HG03354 (cell line): ENCODE measurements at regions not wholly inside any gene's neighbourhood (a gene's known extent, or its start where the extent isn't known, plus 50 kb on each side); places are given as distances from the start of the nearest gene placed in this dataset.

Experiments
- ATAC-seq: cut with Tn5 transposase; IDR thresholded peaks from one replicate; pipeline ENCODE4 v1.9.1; 2021; ENCODE audit warnings: mild to moderate bottlenecking; ENCODE audit not compliant: unreplicated experiment, poor library complexity, severe bottlenecking

- no peak for ATAC-seq
Measured at GRCh38 chr21:35677298-35677841, 383.0 kb downstream of the SETD4 start.

DNA sequence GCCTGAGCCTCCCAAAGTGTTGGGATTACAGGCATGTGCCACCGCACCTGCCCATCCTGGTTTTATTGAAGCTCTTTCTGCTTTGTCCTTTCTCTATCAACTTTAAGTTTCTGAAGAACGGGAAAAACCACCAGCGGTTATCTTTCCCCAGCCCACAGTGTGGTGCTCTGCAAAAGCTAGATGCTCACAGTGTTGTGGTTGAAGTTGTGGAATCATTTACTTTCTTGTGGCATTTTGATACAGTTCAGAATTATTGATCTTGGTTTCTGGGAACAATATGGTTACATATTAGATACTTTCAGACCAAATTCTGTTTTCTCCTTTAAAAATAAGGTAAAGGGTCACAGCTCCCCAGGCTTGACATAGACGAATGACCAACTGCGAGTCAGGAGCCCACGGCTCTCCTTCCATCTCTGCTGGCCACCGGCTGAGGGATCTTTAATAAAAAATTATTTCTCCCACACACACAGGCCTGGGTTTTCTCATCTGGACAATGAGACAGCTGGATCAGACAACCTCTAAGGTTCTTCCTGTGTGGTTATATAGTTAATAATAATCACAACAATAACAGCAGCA lies 385.3 kb downstream of the SETD4 start:
- no peak for ATAC-seq

GRCh38 chr21:35674091-35674671 lies 386.1 kb downstream of the SETD4 start:
- ATAC-seq: no peak

DNA sequence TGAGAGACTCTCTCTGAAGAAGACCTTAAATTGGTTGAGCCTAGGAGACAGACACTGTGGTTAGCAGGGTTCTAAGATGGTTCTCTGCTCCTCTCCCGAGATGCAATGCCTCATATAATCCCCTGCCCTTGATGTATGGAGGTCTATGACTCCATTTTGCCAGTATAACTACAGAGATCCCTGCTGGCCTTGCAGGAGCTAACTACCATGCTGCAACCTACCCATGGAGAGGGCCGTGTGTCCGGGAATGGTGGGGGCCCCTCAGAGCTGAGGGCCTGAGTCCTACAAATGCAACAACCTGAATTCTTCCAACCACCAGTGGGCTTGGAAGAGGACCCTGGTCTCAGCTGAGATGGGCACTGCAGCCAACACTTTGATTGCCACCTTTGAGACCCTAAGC lies 388.0 kb downstream of the SETD4 start:
- ATAC-seq: no peak

DNA sequence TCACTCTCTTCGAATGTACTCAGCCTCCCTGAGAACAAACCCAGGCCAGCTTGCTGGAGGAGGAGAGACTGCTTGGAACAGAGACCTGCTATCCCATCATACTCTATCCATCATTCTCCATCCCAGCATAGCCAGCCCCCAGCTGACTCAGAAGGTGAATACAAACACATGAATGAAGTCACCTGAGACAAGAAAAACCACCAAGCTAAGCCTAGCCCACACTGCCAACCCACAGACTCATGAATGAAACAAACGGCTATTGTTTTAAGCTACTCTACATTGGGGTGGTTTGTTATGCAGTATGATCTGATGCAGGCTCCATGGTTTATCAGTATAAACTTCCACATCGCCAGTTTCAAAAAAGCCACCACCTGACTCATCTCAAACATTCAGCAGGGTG lies 395.6 kb downstream of the SETD4 start:
- no peak for ATAC-seq

DNA sequence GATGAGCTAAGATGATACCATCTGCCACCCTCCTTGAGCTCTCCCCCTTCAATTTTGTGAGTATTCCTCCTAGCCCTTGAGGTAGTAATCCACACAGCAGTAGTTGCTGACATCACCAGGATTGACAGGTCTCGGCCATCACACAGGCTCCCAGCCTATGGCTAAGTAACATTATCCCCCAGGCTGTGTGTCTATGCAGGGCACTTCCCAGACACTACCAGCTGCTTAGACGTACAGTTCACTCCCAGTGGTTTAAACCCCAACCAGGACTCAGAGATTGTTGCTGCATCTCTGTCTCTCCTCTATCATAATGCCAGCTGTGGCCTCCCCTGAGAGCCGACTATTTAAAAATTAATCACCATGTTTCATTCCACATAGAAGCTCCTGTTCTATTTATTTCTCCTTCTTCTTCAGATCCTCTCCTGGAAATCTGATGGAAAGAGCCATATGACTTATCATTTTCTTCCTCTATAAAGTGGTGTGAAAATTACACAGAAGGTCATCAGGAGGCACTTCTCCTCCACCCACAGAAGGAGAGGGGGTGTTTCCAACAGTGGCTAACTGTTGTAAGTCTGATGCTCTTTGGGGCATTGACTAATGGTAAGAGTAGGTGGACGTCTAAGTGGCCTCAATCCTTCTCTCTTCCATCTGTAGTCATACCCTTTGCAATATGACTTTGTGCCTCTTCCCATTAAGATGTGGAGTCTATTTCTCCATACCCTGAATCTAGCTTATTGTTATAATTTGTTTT lies 396.3 kb downstream of the SETD4 start:
- no peak for ATAC-seq

- ATAC-seq: no peak
Measured at GRCh38 chr21:35658242-35658641, 402.1 kb downstream of the SETD4 start.

DNA sequence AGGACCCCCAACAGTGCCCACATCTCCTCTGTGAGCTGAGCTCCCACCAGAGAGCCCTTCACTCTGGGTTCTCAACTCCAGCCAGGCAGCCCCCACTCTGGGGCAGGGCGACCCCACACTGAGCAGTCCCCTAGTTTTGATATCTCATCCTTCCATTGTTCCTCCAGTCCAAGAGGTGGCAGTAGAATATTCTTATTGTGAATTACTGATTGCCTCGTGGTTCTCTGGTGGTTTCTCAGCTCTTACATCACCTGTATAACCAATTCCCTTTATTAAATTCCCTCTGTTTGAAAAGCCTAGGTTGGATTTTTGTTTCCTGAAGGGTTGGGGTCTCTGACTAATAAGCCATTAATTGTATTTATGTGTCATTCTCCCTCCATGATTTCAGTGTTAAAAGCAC lies 407.5 kb downstream of the SETD4 start:
- no peak for ATAC-seq

DNA sequence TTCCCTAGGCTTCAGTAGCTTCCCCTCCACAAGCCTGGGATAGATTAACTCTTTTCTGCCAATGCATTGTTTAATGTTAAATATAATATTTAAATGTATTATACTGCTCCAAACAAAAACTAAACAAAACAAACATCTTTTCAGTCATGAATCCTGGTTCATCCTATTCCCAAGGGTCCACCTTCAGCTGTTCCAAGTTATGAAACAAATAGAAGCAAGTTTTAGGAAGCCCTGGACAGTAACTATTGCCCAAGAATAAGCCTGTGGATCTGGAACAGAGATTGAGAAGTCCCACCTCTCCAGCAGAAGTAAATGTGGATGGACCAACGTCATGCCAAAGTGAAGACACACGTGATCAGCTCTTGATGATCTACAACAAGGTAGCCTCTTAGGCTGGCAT lies 408.1 kb downstream of the SETD4 start:
- no peak for ATAC-seq

DNA sequence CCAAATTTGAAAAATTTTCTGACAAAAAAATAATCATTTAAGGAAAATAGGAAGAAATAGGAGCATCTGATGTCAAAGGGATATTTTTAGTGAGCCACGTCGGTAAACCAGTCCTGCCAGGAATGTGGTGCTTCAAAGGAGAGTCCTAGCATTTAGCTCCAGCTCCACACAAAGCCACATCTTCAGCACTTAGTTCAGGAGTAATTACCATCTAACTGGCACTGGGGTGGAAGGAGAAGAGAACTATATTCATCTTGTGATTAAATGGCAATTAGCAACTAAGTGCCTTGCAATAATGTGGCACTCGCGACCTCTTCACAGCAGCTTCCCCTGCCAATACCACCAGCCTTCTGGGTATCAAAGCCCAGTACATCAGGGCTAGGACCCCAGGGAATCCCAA lies 409.1 kb downstream of the SETD4 start:
- no peak for ATAC-seq

DNA sequence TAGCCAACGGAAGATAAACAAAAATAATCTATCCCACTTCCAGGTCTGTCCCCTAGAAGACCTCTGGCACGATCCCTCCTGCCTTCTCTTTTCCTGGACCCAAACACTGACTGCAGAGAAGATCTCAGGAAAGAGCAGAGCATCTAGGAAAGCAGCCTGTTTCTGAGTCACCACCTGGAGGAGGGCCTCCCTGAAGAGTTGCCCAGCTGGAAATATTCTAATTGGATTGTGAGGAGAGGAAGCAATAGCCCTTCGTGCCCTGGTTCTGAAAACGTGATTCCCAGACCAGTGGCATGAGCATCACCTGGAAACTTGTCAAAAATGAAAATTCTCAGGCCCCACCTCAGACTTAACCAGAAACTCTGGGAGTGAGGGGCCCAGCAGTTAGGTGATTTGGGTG lies 411.1 kb downstream of the SETD4 start:
- ATAC-seq: no peak

DNA sequence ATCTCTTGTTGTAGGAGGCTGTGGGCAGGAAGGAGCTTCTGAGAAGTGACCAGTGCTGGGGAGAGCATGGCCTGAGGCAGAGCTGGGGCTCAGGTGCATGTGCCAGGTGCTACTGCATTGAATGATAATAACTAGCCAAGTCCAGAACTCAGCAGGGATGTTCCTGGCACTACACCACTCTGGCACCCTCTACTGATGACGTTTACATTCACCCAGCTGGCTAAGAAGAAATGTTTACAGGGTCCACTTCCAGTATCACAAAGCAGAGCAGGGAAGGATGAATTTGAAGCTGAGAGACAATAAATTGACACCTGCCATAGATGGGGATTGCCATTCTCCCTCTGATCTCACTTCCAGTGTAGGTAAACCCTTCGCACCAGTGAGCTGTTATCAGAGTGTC lies 411.8 kb downstream of the SETD4 start:
- ATAC-seq: no peak

GRCh38 chr21:35646606-35647005 lies 413.7 kb downstream of the SETD4 start:
- no peak for ATAC-seq

DNA sequence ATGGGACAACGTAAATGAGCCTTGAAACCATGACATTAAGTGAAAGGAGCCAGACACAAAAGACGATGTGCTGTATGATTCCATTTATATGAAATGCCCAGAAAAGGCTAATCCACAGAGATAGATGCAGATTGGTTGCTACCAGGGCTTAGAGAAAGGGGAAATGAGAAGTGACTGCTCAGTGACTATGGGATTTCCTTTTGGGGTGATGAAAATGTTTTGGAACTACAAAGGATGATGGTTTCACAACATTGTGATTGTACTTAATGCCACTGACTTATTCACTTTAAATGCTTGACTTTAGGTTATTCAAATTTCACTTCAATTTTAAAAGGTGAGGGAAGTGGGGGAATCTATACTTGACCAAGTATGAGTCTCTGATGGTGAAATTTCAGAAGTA lies 414.3 kb downstream of the SETD4 start:
- ATAC-seq: no peak

GRCh38 chr21:35644523-35644922 lies 415.8 kb downstream of the SETD4 start:
- ATAC-seq: no peak

- ATAC-seq: no peak
Measured at GRCh38 chr21:35643176-35643575, 417.1 kb downstream of the SETD4 start.

DNA sequence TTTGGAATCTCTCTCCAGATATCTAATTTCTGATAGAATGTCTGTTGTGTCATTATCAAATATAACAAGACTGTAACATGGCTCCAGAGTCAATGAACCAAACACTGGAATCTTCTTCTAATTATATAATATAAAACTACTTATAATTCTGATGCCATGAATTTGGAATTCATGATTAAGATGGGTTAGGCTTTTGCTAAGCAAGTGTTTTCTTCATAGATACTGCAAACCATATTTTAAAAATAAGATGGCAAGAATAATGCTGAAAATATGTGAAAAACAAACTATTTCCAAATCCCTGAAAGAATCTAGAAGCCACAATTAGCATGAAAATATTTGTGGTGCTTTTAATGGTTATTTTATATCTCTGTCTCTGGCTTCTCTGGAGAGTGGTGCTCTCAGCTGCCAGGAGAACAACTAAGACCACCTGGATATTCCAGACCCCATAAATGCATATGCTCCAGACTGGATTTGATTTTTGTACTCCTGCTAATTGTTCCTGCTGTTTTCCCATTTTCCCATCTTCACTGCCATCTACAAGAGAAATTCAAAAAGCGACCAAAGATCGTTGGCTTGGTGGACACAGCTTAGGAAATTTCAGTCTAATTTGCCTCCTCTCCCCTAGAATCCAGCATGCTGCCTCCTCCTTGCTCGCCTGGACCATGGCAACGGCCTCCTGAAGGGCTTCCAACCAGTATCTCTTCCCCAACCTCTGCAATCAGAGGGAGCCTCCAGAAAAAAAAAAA lies 418.9 kb downstream of the SETD4 start:
- no peak for ATAC-seq

DNA sequence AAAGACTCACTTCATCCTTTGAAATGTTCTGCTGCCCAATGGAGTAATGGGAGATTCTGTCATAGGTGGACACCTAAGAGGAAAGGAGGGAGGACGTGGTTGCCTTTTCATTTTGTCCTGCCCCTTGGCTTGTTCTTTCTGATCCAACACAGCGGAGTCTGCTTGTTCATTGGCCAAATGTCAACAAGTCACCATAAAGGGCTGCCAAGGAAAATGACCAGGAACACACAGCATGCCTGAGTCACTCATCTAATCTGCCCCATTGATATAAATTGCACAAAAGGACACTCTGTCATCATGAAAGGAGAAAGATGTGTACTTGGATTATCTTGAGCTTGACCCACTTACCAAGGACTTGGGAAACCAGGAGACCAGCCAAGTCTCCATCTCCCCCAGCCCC lies 422.9 kb downstream of the SETD4 start:
- no peak for ATAC-seq

- no peak for ATAC-seq
Measured at GRCh38 chr21:35635994-35636393, 424.3 kb downstream of the SETD4 start.

DNA sequence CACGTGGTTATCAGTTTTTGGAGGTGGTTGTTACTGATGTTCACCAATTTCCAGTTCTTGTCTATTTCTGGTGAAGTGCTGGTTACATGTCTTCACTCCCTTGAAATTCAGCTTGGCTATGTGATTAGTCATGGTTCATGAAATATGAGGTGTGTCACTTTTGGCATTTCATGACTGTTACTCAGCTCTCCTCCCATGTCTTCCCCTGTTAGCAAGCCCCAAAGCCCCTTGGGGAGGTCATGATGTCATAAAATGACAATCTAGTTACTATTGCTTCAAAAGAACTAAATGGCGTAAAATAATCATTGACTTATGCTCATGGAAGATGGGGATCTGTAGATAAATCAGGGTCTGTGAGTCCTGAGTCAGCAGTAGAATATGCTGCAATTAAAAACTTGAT lies 425.1 kb downstream of the SETD4 start:
- no peak for ATAC-seq
